Body of pancreas (tissue), 4 donors: ENCODE measurements at regions not wholly inside any gene's neighbourhood (a gene's known extent, or its start where the extent isn't known, plus 50 kb on each side); places are given as distances from the start of the nearest gene placed in this dataset.

ENCODE experiments used
- CTCF ChIP-seq, 7 experiments: fragments of 450-650 bp in 4 of 7; fragments of 200-600 bp in 3 of 7; sonication (generic) in 3 of 7; IDR thresholded peaks; one replicate each; pipeline ENCODE4 v1.5.1; 2016 to 2019; ENCODE audit warnings: antibody characterized with exemption in 7 of 7
- POLR2A ChIP-seq, 3 donors: fragments of 450-650 bp; IDR thresholded peaks; one replicate each; pipeline ENCODE4 v1.6.1; 2016; ENCODE audit warnings: antibody characterized with exemption in 3 of 3, mild to moderate bottlenecking in 2 of 3

- TF ChIP-seq POLR2A (IDR thresholded peaks at IDR 0.05) (no peak), CTCF (IDR thresholded peaks at IDR 0.05) (no peak)
Observed at GRCh38 chr18:38895560-38895959, 1330.0 kb upstream of the CELF4 start.
